ENCODE measurements at regions not wholly inside any gene's neighbourhood (a gene's known extent, or its start where the extent isn't known, plus 50 kb on each side); places are given as distances from the start of the nearest gene placed in this dataset.

DNA sequence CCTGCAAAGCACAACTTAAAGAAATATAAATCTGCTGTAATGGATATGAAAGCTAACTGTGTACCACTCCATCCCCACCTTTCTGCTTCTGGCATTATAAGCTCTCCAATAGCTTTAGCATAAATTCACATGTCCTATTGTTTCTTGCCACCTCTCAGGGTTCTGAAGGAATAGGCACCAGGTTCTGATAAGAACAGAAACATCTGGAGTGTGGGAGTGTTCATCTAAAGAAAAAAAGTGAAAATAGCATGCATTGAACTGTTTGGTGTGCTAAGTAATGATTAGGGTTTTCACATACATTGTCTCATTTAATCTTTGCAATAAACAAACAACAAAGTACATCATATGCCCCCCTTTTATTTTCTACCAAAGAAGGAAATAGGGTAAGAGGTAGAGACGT, 72.3 kb downstream of the FAM76B start:
- no peaks in the 10 kb centered on the region for H3K27me3 ChIP-seq (replicated peaks; ENCODE audit: insufficient read depth, low read depth, low read length, poor library complexity)
- ChIA-PET CTCF (no interaction called here), POLR2A (ENCODE audit: low non-redundant PET) (no interaction called here)
- H3K4me1 ChIP-seq (ENCODE audit: insufficient read depth, low read length, poor library complexity, severe bottlenecking) = no peaks in the 10 kb centered on the region
- no TSS peak for BruUV-seq (replicated peaks)
- H3K36me3 ChIP-seq (ENCODE audit: insufficient read depth, low read length, poor library complexity, severe bottlenecking) = no peaks in the 10 kb centered on the region
- TF ChIP-seq, protein P1, sequence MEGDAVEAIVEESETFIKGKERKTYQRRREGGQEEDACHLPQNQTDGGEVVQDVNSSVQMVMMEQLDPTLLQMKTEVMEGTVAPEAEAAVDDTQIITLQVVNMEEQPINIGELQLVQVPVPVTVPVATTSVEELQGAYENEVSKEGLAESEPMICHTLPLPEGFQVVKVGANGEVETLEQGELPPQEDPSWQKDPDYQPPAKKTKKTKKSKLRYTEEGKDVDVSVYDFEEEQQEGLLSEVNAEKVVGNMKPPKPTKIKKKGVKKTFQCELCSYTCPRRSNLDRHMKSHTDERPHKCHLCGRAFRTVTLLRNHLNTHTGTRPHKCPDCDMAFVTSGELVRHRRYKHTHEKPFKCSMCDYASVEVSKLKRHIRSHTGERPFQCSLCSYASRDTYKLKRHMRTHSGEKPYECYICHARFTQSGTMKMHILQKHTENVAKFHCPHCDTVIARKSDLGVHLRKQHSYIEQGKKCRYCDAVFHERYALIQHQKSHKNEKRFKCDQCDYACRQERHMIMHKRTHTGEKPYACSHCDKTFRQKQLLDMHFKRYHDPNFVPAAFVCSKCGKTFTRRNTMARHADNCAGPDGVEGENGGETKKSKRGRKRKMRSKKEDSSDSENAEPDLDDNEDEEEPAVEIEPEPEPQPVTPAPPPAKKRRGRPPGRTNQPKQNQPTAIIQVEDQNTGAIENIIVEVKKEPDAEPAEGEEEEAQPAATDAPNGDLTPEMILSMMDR (conservative IDR thresholded peaks at IDR 0.05; ENCODE audit: low read depth, low read length) = no peak
- no peak for TF ChIP-seq EZH2 (IDR thresholded peaks at IDR 0.05; ENCODE audit: borderline replicate concordance, low read depth, low read length, poor library complexity, severe bottlenecking)
- no peak overlapping the region for H3K27ac ChIP-seq (ENCODE audit: low read depth, low read length, poor library complexity, severe bottlenecking)
- no peak for DNase-seq (ENCODE audit: low spot score)
- no peak overlapping the region for H3K4me3 ChIP-seq (ENCODE audit: low read depth, low read length, poor library complexity, severe bottlenecking)
- intact Hi-C loops (cut with micrococcal nuclease; ENCODE audit: unreplicated experiment) = no loop called here
- H3K9me3 ChIP-seq (ENCODE audit: low read depth, low read length, poor library complexity, severe bottlenecking) = no peaks in the 10 kb centered on the region

DNA sequence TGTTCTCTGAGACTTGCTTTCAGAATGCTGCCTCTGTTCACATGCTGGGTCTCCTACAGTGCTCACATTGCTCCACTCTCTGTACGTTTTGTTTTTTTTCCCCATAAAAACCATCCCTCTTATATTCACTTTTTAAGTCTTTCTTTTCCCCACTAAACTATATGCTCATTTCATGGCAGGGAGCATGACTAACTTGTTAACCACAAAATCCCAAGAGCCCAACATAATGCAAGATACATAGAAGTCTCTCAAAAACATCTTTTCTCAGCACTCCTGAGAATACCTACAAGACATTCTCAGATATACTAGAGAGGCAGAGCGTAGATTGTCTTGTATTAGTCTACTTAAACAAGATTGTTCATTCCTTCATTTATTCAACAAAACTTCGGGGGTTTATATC, 73.3 kb downstream of the FAM76B start:
- Histone ChIP-seq H3K4me1 (ENCODE audit: insufficient read depth, low read length, poor library complexity, severe bottlenecking) (no peaks in the 10 kb centered on the region), H3K36me3 (ENCODE audit: insufficient read depth, low read length, poor library complexity, severe bottlenecking) (no peaks in the 10 kb centered on the region), H3K9me3 (ENCODE audit: low read depth, low read length, poor library complexity, severe bottlenecking) (no peaks in the 10 kb centered on the region), H3K4me3 (ENCODE audit: low read depth, low read length, poor library complexity, severe bottlenecking) (no peak overlapping the region), H3K27me3 (replicated peaks; ENCODE audit: insufficient read depth, low read depth, low read length, poor library complexity) (no peaks in the 10 kb centered on the region), H3K27ac (ENCODE audit: low read depth, low read length, poor library complexity, severe bottlenecking) (no peak overlapping the region)
- CTCF ChIA-PET = no interaction called here
- no TSS peak for BruUV-seq (replicated peaks)
- POLR2A ChIA-PET (ENCODE audit: low non-redundant PET) = no interaction called here
- no peak for DNase-seq (ENCODE audit: low spot score)
- intact Hi-C loops (cut with micrococcal nuclease; ENCODE audit: unreplicated experiment) = no loop called here
- no peak for TF ChIP-seq EZH2 (IDR thresholded peaks at IDR 0.05; ENCODE audit: borderline replicate concordance, low read depth, low read length, poor library complexity, severe bottlenecking)
- TF ChIP-seq, protein P1 (conservative IDR thresholded peaks at IDR 0.05; ENCODE audit: low read depth, low read length) = no peak

DNA sequence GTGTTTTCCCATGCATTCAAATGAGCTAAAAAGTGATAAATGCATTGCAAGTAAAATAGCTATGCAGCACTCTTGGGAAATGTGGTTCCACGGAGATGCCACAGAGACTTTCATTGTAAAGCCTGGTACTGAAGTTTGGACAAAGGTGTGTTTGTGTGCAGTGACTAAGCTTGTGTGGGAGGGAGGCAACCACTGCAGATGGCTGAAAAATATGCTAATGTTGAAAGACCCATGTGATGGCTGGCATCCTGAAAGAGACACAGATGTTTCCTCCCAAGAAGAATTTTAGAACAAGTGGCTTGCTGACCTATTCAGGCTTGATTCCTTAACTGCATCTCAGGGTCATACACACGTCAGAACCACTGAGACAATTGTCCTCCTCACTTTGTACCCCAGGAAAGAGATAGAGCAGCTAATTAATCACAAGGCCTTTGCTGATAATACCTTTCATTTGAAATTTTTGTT, 73.8 kb downstream of the FAM76B start:
- no TSS peak for BruUV-seq (replicated peaks)
- TF ChIP-seq EZH2 (IDR thresholded peaks at IDR 0.05; ENCODE audit: borderline replicate concordance, low read depth, low read length, poor library complexity, severe bottlenecking) = no peak
- TF ChIP-seq, protein P1 (conservative IDR thresholded peaks at IDR 0.05; ENCODE audit: low read depth, low read length) = no peak
- POLR2A ChIA-PET (ENCODE audit: low non-redundant PET) = no interaction called here
- no peaks in the 10 kb centered on the region for H3K4me1 ChIP-seq (ENCODE audit: insufficient read depth, low read length, poor library complexity, severe bottlenecking)
- no peak overlapping the region for H3K4me3 ChIP-seq (ENCODE audit: low read depth, low read length, poor library complexity, severe bottlenecking)
- intact Hi-C loops (cut with micrococcal nuclease; ENCODE audit: unreplicated experiment) = no loop called here
- CTCF ChIA-PET = no interaction called here
- no peak overlapping the region for H3K27ac ChIP-seq (ENCODE audit: low read depth, low read length, poor library complexity, severe bottlenecking)
- DNase-seq (ENCODE audit: low spot score) = peak; percentile 12
- no peaks in the 10 kb centered on the region for H3K27me3 ChIP-seq (replicated peaks; ENCODE audit: insufficient read depth, low read depth, low read length, poor library complexity)
- no peaks in the 10 kb centered on the region for H3K9me3 ChIP-seq (ENCODE audit: low read depth, low read length, poor library complexity, severe bottlenecking)
- H3K36me3 ChIP-seq (ENCODE audit: insufficient read depth, low read length, poor library complexity, severe bottlenecking) = no peaks in the 10 kb centered on the region

All from A673 (cell line).